Activated CD4-positive, alpha-beta memory T cell treated with anti-CD3 and anti-CD28 coated beads, Interleukin-2, amount 10 ng/mL, durations not matched to agents 7 days and 5 days (primary cell): ENCODE measurements at regions not wholly inside any gene's neighbourhood (a gene's known extent, or its start where the extent isn't known, plus 50 kb on each side); places are given as distances from the start of the nearest gene placed in this dataset.
"Not testable (repeated sequence)": the region's sequence is repeated elsewhere in the genome, so short reads cannot be mapped to it uniquely, and the experiment has no call there.

ENCODE experiments used
- CTCF ChIA-PET: fragments of 350-600 bp; sonication (Branson Sonifier 250); formaldehyde crosslinking; loops from one replicate; lab custom pipeline; 2021; ENCODE audit warnings: antibody characterized with exemption, inconsistent platforms; lab: Charles Lee
- POLR2A ChIA-PET: fragments of 350-600 bp; sonication (Branson Sonifier 250); formaldehyde crosslinking; loops from one replicate; lab custom pipeline; 2021; ENCODE audit warnings: antibody characterized with exemption; lab: Charles Lee
- DNase-seq: peaks from one replicate; pipeline ENCODE4 v3.0.0-alpha.2; 2020
- H3K27ac Mint-ChIP-seq: one replicate; pipeline ENCODE4 v1.8.0; 2021; ENCODE audit warnings: mild to moderate bottlenecking, mixed read lengths
- H3K27me3 Mint-ChIP-seq: one replicate; pipeline ENCODE4 v1.8.0; 2021; ENCODE audit warnings: mixed read lengths
- H3K36me3 Mint-ChIP-seq: one replicate; pipeline ENCODE4 v1.8.0; 2021; ENCODE audit warnings: low read depth, mixed read lengths
- H3K4me1 Mint-ChIP-seq: one replicate; pipeline ENCODE4 v1.8.0; 2021; ENCODE audit warnings: mixed read lengths
- H3K4me3 Mint-ChIP-seq: one replicate; pipeline ENCODE4 v1.8.0; 2021; ENCODE audit warnings: mild to moderate bottlenecking, mixed read lengths
- H3K9me3 Mint-ChIP-seq: one replicate; pipeline ENCODE4 v1.8.0; 2021; ENCODE audit warnings: mixed read lengths

GRCh38 chr2:84302513-84303412 is 156.3 kb downstream of the SUCLG1 start:
- no peaks in the 10 kb centered on the region for H3K4me1 Mint-ChIP-seq
- no peak overlapping the region for H3K27ac Mint-ChIP-seq
- peaks cover 8% of the 10 kb centered on the region for H3K27me3 Mint-ChIP-seq
- no peaks in the 10 kb centered on the region for H3K36me3 Mint-ChIP-seq
- POLR2A ChIA-PET: no interaction called here
- no peaks in the 10 kb centered on the region for H3K9me3 Mint-ChIP-seq
- DNase-seq: peak; percentile 48
- H3K4me3 Mint-ChIP-seq: no peak overlapping the region
- CTCF ChIA-PET: interaction anchor here (0.6 to 1.6 kb wide), 7 partner anchors 11 to 280 kb away, joined by 3 to 12 read pairs (median 3); no protein-coding TSS in a partner anchor

DNA sequence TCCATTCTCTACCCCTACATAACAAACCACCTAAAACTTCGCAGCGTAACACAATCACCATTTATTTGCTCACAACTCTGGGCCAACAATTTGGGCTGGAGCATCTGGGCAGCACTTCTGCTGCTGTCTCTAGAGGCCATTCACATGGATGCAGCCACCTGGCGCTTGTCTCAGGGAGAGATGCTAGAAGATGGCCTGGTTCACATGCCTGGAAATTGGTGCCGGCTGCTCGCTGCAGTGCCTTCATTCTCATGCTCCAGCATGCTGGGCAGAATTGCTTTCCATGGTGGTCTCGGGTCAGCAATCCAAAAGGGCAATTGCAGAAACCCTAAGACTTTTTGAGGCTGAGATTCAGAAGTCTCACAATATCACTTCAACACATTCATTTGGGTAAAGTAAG is 157.4 kb downstream of the SUCLG1 start:
- Mint-ChIP-seq H3K27me3 (peaks cover 12% of the 10 kb centered on the region), H3K36me3 (no peaks in the 10 kb centered on the region), H3K4me3 (no peak overlapping the region), H3K27ac (no peak overlapping the region), H3K4me1 (no peaks in the 10 kb centered on the region), H3K9me3 (no peaks in the 10 kb centered on the region)
- POLR2A ChIA-PET: no interaction called here
- CTCF ChIA-PET: no interaction called here
- DNase-seq: no peak

DNA sequence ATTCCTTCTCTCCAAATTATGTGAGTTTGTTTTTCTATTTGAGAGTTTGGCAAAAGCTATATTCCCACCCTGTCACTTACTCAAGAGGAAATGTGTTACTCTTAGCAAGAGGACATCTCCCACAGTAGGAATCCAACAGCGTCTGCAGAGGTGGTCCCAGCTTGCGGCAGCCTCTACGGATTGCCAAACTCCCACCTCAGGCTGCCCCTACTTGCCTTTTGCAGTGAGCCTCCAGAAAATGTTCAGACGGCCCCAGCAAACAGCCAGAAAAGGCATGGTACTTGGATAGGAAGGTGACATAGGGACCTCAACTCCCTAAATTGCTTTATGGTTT is 158.4 kb downstream of the SUCLG1 start:
- POLR2A ChIA-PET: no interaction called here
- DNase-seq: no peak
- peaks cover 8% of the 10 kb centered on the region for H3K27me3 Mint-ChIP-seq
- H3K9me3 Mint-ChIP-seq: no peaks in the 10 kb centered on the region
- CTCF ChIA-PET: interaction anchor here (1.0 to 1.1 kb wide), 2 partner anchors 9 to 278 kb away, joined by 3 read pairs; no protein-coding TSS in a partner anchor
- no peaks in the 10 kb centered on the region for H3K36me3 Mint-ChIP-seq
- H3K4me1 Mint-ChIP-seq: no peaks in the 10 kb centered on the region
- no peak overlapping the region for H3K4me3 Mint-ChIP-seq
- no peak overlapping the region for H3K27ac Mint-ChIP-seq

- H3K4me3 Mint-ChIP-seq, H3K4me1 Mint-ChIP-seq, H3K27me3 Mint-ChIP-seq, POLR2A ChIA-PET, DNase-seq, H3K27ac Mint-ChIP-seq, H3K9me3 Mint-ChIP-seq, H3K36me3 Mint-ChIP-seq: not testable (repeated sequence)
- CTCF ChIA-PET: interaction anchor here (1.0 to 1.7 kb wide), 3 partner anchors 10 to 278 kb away, joined by 3 read pairs; no protein-coding TSS in a partner anchor
Measured at GRCh38 chr2:84300001-84300695, 158.9 kb downstream of the SUCLG1 start.

DNA sequence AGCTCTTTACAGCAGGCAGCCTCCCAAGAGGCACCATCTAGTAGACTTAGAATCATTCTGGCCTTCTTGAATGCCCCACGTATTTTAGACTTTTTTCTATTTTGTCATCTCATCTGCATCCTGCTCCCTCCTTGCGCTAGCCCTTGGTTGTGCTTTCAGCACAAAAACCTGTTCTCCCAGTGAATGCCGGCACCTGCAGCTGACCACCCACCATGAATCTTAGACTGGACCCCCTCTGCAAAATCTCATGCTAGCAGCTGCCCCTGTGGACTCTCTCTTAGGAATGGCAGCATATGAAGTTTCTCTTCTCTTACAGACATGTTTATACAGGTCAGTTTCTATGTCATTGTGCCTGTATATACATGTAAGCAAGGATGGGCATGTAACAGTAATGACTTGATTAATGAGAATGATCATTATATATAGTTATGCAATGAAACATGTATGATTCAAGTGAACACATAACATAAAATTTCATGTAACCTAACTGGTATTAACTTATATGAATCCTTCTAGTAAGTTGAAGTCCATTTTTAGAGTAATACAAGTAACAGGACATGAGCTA is 159.8 kb downstream of the SUCLG1 start:
- Mint-ChIP-seq H3K9me3 (no peaks in the 10 kb centered on the region), H3K36me3 (no peaks in the 10 kb centered on the region), H3K27ac (no peak overlapping the region), H3K4me1 (no peaks in the 10 kb centered on the region), H3K27me3 (peaks cover 8% of the 10 kb centered on the region), H3K4me3 (no peak overlapping the region)
- POLR2A ChIA-PET: no interaction called here
- CTCF ChIA-PET: interaction anchor here (1.7 kb wide), 1 partner anchor 277 kb away, joined by 3 read pairs; no protein-coding TSS in a partner anchor
- DNase-seq: no peak

GRCh38 chr2:84297155-84297554 is 161.9 kb downstream of the SUCLG1 start:
- DNase-seq: no peak
- ChIA-PET POLR2A (no interaction called here), CTCF (no interaction called here)
- Mint-ChIP-seq H3K4me1 (no peaks in the 10 kb centered on the region), H3K36me3 (no peaks in the 10 kb centered on the region), H3K9me3 (no peaks in the 10 kb centered on the region), H3K27me3 (peaks cover 8% of the 10 kb centered on the region), H3K4me3 (no peak overlapping the region), H3K27ac (no peak overlapping the region)

- H3K4me1 Mint-ChIP-seq: no peaks in the 10 kb centered on the region
- ChIA-PET POLR2A (no interaction called here), CTCF (no interaction called here)
- H3K27ac Mint-ChIP-seq: no peak overlapping the region
- H3K9me3 Mint-ChIP-seq: no peaks in the 10 kb centered on the region
- H3K4me3 Mint-ChIP-seq: no peak overlapping the region
- no peaks in the 10 kb centered on the region for H3K36me3 Mint-ChIP-seq
- H3K27me3 Mint-ChIP-seq: peaks cover 5% of the 10 kb centered on the region
- DNase-seq: no peak
Measured at GRCh38 chr2:84293791-84294380, 165.2 kb downstream of the SUCLG1 start.

DNA sequence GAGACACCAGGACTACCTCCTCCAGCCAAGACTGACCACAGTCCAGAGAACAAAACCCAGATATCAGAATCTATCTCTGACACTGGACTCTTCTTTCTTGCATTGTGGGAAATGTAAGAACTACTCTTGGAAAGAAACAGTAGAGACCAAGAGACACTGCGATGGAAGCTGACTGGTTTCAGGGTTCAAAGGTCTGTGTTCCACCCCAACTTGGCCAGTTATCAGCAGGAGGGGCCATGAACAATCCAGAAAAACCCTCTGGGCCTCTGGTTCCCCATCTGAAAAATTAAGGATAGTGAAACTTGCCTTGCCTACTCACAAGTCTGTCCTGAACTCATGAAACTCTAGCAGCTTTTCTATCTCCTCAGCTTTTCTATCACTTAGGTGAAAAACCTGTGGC is 166.5 kb downstream of the SUCLG1 start:
- Mint-ChIP-seq H3K9me3 (no peaks in the 10 kb centered on the region), H3K4me1 (no peaks in the 10 kb centered on the region), H3K4me3 (no peak overlapping the region), H3K27ac (no peak overlapping the region), H3K27me3 (peaks cover 2% of the 10 kb centered on the region), H3K36me3 (no peaks in the 10 kb centered on the region)
- ChIA-PET CTCF (no interaction called here), POLR2A (no interaction called here)
- DNase-seq: no peak

DNA sequence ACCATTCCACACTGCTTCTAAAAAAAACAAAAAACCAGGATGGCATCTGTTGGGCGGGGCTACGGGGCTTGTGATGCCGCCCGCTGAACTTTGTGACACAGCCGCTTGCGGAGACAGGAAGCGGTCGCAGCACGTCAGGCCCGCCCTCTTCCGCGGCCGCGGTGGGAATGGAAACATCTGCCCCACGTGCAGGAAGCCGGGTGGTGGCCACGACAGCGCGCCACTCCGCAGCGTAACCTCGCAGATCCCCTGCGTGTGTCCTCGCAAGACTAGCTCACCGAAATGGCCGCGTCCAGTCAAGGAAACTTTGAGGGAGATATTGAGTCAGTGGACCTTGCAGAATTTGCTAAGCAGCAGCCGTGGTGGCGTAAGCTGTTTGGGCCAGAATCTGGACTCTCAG is 168.5 kb downstream of the SUCLG1 start:
- Mint-ChIP-seq H3K36me3 (no peaks in the 10 kb centered on the region), H3K27me3 (no peaks in the 10 kb centered on the region), H3K4me1 (no peaks in the 10 kb centered on the region), H3K4me3 (no peak overlapping the region), H3K9me3 (no peaks in the 10 kb centered on the region), H3K27ac (no peak overlapping the region)
- peak; percentile 19 for DNase-seq
- ChIA-PET CTCF (no interaction called here), POLR2A (no interaction called here)

GRCh38 chr2:84288293-84288692 is 170.8 kb downstream of the SUCLG1 start:
- ChIA-PET CTCF (no interaction called here), POLR2A (no interaction called here)
- H3K27ac Mint-ChIP-seq: no peak overlapping the region
- H3K27me3 Mint-ChIP-seq: no peaks in the 10 kb centered on the region
- no peaks in the 10 kb centered on the region for H3K36me3 Mint-ChIP-seq
- no peak for DNase-seq
- no peaks in the 10 kb centered on the region for H3K9me3 Mint-ChIP-seq
- no peaks in the 10 kb centered on the region for H3K4me1 Mint-ChIP-seq
- H3K4me3 Mint-ChIP-seq: no peak overlapping the region

- no peaks in the 10 kb centered on the region for H3K36me3 Mint-ChIP-seq
- no peaks in the 10 kb centered on the region for H3K27me3 Mint-ChIP-seq
- CTCF ChIA-PET: no interaction called here
- H3K27ac Mint-ChIP-seq: no peak overlapping the region
- no peaks in the 10 kb centered on the region for H3K9me3 Mint-ChIP-seq
- no peaks in the 10 kb centered on the region for H3K4me1 Mint-ChIP-seq
- no peak overlapping the region for H3K4me3 Mint-ChIP-seq
- POLR2A ChIA-PET: no interaction called here
- no peak for DNase-seq
Measured at GRCh38 chr2:84286878-84287277, 172.2 kb downstream of the SUCLG1 start.

- no peak for DNase-seq
- H3K4me3 Mint-ChIP-seq: no peak overlapping the region
- H3K4me1 Mint-ChIP-seq: no peaks in the 10 kb centered on the region
- H3K27ac Mint-ChIP-seq: no peak overlapping the region
- H3K36me3 Mint-ChIP-seq: no peaks in the 10 kb centered on the region
- H3K9me3 Mint-ChIP-seq: no peaks in the 10 kb centered on the region
- CTCF ChIA-PET: no interaction called here
- H3K27me3 Mint-ChIP-seq: no peaks in the 10 kb centered on the region
- POLR2A ChIA-PET: interaction anchor here (0.8 kb wide), 1 partner anchor 11 kb away, joined by 3 read pairs; no protein-coding TSS in a partner anchor
Measured at GRCh38 chr2:84285056-84285747, 173.9 kb downstream of the SUCLG1 start.
